IPS-15b (cell line): ENCODE measurements at regions not wholly inside any gene's neighbourhood (a gene's known extent, or its start where the extent isn't known, plus 50 kb on each side); places are given as distances from the start of the nearest gene placed in this dataset.
"Not testable (repeated sequence)": the region's sequence is repeated elsewhere in the genome, so short reads cannot be mapped to it uniquely, and the experiment has no call there.

Experiments used
- H3K27me3 ChIP-seq: one replicate; pipeline ENCODE4 v1.6.1; 2013; ENCODE audit warnings: low read length; ENCODE audit not compliant: control insufficient read depth, insufficient read depth
- H3K36me3 ChIP-seq: one replicate; pipeline ENCODE4 v1.6.1; 2013; ENCODE audit warnings: low read length; ENCODE audit not compliant: control insufficient read depth, insufficient read depth
- H3K4me1 ChIP-seq: one replicate; pipeline ENCODE4 v1.6.1; 2013; ENCODE audit warnings: mild to moderate bottlenecking, low read length; ENCODE audit not compliant: control insufficient read depth, insufficient read depth
- H3K4me3 ChIP-seq: one replicate; pipeline ENCODE4 v1.5.1; 2013; ENCODE audit warnings: low read depth, low read length
- H3K9ac ChIP-seq: one replicate; pipeline ENCODE4 v1.6.1; 2013; ENCODE audit warnings: low read depth, mild to moderate bottlenecking, low read length
- H3K9me3 ChIP-seq: one replicate; pipeline ENCODE4 v1.6.1; 2013; ENCODE audit warnings: mild to moderate bottlenecking, low read length; ENCODE audit not compliant: control insufficient read depth, insufficient read depth

DNA sequence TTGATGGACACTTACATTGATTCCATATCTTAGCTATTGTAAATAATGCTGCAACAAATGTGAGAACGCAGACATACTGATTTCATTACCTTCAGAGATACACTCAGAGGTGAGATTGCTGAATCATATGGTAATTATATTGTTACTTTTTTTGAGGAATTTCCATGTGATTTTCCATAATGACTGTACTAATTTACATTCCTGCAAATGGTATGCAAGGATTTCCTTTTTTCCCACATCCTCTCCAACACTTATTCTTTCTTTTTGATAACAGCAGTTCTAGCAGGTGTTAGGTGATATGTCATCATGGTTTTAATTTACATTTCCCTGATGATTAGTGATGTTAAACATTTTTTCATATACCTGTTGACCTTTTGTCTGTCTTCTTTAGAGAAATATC, 207.7 kb downstream of the C11orf87 start:
- Histone ChIP-seq H3K9ac (no peak overlapping the region), H3K27me3 (no peaks in the 10 kb centered on the region), H3K4me1 (no peaks in the 10 kb centered on the region), H3K9me3 (no peaks in the 10 kb centered on the region), H3K4me3 (no peak overlapping the region), H3K36me3 (no peaks in the 10 kb centered on the region)

DNA sequence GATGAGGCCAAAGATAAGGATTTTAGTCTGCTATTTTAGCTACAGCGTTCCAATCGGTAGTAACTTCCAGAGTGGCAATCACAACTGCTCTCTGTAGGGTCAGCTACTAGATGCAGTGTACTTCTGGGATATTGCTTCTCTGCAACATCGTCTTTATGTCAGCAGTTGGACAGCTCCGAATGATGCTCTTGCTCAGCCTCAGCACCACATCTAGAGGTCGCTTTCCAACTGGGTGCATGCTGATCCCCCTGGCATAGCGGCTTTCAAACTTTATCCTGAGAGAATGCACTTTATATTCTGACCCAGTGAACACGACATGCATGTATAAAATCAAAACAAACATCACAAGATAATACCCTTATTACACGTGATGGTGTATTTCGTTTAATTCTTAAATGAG, 219.6 kb downstream of the C11orf87 start:
- no peaks in the 10 kb centered on the region for H3K27me3 ChIP-seq
- H3K36me3 ChIP-seq = no peaks in the 10 kb centered on the region
- H3K4me3 ChIP-seq = no peak overlapping the region
- H3K4me1 ChIP-seq = no peaks in the 10 kb centered on the region
- H3K9me3 ChIP-seq = no peaks in the 10 kb centered on the region
- H3K9ac ChIP-seq = no peak overlapping the region

DNA sequence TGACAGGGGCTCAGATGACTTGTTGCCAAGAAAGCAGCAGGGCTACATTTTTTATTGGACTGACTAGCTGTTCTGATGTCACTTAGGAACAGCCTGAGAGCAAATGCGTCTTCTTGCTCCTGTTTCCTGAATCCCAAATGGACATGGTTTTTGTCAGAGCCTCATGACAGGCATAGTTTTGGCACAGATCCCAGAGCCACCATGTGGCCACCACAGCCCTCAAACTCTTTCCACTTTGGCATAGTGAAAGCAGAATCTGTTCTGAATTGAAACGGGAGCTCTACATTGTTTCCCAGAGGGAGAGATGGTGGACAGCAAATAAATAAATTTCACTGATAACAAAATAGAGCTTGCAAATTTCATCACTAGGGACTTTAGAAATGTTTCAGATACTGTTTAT, 222.2 kb downstream of the C11orf87 start:
- H3K36me3 ChIP-seq = no peaks in the 10 kb centered on the region
- no peaks in the 10 kb centered on the region for H3K27me3 ChIP-seq
- H3K4me3 ChIP-seq = no peak overlapping the region
- H3K4me1 ChIP-seq = no peaks in the 10 kb centered on the region
- H3K9ac ChIP-seq = no peak overlapping the region
- no peaks in the 10 kb centered on the region for H3K9me3 ChIP-seq

DNA sequence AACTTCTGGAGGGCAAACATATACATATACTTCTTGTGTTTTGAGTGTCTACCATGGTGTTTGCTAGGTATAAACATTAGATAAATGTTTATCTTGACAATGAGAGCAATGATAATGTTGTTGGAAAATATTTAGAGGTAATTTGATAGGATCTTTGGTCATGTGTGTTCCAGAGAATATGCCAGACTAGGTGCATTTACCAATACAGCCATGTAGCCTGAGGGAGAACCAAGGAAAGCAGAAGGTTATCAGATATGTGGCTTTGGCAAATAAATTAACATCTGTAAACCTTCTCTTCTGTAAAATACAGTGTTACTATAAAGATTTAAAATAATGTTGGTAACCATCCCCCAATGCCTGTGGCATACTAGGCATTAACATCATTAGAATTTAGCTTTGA, 226.8 kb downstream of the C11orf87 start:
- Histone ChIP-seq H3K27me3 (no peaks in the 10 kb centered on the region), H3K9ac (no peak overlapping the region), H3K36me3 (no peaks in the 10 kb centered on the region), H3K4me1 (no peaks in the 10 kb centered on the region), H3K9me3 (no peaks in the 10 kb centered on the region), H3K4me3 (no peak overlapping the region)

DNA sequence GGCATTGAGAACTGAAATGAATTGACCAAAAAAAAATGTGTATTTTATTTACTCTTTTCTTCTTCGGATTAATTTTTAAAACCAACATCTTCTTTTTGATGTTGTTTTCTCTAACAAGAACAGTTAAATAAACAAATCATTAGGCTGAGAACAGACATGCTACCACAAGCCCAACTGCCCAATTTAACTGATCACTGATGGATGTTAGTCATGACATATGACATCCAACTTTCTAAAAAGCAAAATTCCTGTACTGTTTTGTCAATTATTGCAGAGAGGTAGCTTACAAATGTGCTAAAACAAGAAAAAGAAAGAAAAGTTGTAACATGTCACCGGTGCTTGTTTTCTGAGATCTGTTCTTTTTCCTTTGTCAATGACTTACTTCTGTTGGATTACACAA, 232.1 kb downstream of the C11orf87 start:
- H3K4me1 ChIP-seq = no peaks in the 10 kb centered on the region
- no peaks in the 10 kb centered on the region for H3K36me3 ChIP-seq
- H3K4me3 ChIP-seq = no peak overlapping the region
- H3K9me3 ChIP-seq = no peaks in the 10 kb centered on the region
- no peak overlapping the region for H3K9ac ChIP-seq
- H3K27me3 ChIP-seq = no peaks in the 10 kb centered on the region

DNA sequence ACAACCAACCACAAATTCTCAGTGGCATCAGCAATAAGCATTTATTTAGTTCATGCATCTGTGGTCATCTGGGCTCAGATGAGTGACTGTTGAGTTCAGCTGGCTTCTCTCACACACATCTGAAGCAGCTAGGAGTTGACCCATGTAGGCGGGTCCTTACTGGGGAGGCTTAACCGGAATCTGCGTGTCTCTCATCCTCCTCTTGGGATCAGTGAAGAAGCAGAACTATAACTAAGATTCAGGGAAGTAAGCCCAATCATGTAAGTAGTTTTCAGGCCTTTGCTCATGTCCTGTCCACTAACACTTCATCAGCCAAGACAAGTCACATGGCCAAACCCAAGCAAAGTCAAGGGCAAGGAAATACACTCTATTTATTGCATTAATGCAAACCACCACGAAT, 236.2 kb downstream of the C11orf87 start:
- H3K36me3 ChIP-seq = no peaks in the 10 kb centered on the region
- H3K4me1 ChIP-seq = no peaks in the 10 kb centered on the region
- no peak overlapping the region for H3K9ac ChIP-seq
- H3K4me3 ChIP-seq = no peak overlapping the region
- H3K27me3 ChIP-seq = no peaks in the 10 kb centered on the region
- H3K9me3 ChIP-seq = no peaks in the 10 kb centered on the region

DNA sequence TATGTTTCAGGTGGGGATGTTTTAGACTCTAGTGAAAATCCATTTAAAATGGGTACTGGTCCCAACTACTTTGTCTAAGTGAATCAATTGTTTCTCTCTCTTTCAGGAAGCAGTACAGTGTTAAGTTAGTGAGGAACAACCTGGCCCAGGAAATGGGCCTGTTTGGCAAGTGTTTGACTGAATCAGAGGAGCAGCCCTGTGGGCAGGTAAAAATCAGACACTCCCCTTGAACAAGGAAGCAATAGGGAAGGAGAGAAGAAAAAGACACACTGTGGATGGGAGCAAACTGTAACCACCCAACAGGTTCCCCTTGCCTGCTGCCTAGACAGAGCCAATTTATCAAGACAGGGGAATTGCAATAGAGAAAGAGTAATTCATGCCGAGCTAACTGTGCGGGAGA, 245.7 kb downstream of the C11orf87 start:
- H3K9me3 ChIP-seq = no peaks in the 10 kb centered on the region
- H3K4me3 ChIP-seq = no peak overlapping the region
- H3K27me3 ChIP-seq = no peaks in the 10 kb centered on the region
- no peak overlapping the region for H3K9ac ChIP-seq
- no peaks in the 10 kb centered on the region for H3K4me1 ChIP-seq
- no peaks in the 10 kb centered on the region for H3K36me3 ChIP-seq

DNA sequence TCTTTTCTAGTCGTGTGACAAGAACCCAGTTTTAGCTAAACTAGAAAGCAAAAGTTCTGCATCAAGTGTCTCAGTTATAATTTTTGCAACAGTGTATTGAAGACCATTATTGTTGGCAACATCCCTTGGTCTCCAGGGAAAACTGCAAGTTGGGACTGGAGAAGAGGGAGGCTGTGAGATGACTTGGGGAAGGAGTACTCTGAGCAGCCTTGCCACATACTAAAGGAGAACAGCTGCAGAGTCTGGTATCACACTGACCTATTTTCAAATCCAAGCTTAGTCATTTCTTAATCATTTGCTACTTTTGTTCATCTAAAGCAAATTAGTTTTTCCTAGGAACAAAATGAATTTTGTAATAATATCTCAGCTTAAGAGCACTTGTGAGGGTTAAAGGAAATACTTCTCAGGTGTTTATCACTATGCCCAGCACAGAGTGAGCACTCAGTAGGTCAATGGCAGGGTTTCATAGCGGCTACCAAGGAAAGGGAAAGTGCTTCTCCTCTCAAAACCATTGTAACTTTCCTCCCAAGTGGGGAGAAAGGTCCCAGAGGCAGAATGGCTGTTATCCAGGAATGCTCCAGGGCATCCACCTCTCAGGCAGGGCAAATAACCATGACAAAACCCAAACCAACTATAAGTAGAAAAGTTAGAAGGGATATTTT, 247.1 kb downstream of the C11orf87 start:
- Histone ChIP-seq H3K36me3 (no peaks in the 10 kb centered on the region), H3K4me3 (no peak overlapping the region), H3K9ac (no peak overlapping the region), H3K9me3 (no peaks in the 10 kb centered on the region), H3K27me3 (no peaks in the 10 kb centered on the region), H3K4me1 (no peaks in the 10 kb centered on the region)

DNA sequence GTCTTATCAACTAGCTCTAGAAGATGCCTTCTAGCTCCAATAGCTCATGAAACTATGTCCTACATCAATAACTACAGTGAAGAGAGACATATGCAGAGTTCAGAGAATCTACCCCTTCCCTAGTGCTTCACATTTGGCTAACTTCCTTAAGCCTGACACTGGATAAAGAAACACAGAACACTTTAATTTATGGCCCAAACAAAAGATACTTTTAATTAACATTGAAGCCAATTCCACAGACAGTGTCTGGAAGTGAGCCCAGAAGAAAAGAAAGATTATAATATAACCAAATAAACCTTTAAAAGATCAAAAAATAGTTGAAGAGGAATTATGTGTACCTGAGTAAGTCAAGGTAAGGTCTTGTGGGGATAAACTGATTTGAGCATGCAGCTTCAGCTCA, 255.2 kb downstream of the C11orf87 start:
- H3K9me3 ChIP-seq = no peaks in the 10 kb centered on the region
- no peaks in the 10 kb centered on the region for H3K27me3 ChIP-seq

DNA sequence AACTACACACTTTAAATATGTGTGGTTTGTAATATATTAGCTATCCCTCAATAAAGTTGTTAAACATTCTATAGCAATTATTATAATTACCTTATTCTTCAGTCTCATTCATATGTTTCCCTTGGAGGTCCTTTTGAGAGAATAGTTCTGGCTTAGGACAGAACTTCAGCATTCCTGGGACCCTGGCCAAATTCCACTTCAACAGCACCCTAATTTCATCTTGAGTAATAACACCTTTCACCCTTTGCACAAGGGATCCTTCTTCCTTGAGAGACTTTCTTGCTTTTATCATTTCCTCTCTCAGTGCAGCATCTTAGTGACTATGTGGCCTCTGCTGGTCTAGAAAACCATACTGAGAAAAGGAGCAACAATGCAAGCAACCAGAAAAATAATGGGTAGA, 255.9 kb downstream of the C11orf87 start:
- Histone ChIP-seq H3K9me3 (no peaks in the 10 kb centered on the region), H3K9ac (no peak overlapping the region), H3K4me1 (no peaks in the 10 kb centered on the region), H3K27me3 (no peaks in the 10 kb centered on the region), H3K4me3 (no peak overlapping the region), H3K36me3 (no peaks in the 10 kb centered on the region)

More for the DNA sequence above, 255.2 kb downstream of the C11orf87 start:
- Histone ChIP-seq H3K9ac (no peak overlapping the region), H3K4me1 (no peaks in the 10 kb centered on the region), H3K36me3 (no peaks in the 10 kb centered on the region), H3K4me3 (no peak overlapping the region)

DNA sequence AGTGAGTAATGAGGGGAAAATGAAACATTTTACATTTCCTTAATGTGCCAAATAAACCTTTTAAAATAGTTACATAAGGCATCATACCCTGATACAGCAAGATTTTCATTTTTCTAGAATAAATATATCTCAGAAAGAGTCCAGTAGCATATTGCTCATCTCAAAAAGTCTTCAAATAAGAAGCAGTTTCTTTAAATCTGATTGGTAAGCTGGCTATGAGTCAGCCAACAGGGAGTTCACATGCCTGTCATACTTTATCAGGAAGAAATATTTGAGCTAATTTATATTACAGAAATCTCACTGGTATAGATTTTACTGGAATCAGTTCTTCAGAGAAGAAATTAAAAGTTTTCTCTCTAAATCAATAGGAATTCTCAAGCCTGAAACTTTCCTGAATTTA, 258.1 kb downstream of the C11orf87 start:
- H3K27me3 ChIP-seq = no peaks in the 10 kb centered on the region
- no peaks in the 10 kb centered on the region for H3K4me1 ChIP-seq
- no peaks in the 10 kb centered on the region for H3K36me3 ChIP-seq
- no peaks in the 10 kb centered on the region for H3K9me3 ChIP-seq
- H3K4me3 ChIP-seq = no peak overlapping the region
- H3K9ac ChIP-seq = no peak overlapping the region

DNA sequence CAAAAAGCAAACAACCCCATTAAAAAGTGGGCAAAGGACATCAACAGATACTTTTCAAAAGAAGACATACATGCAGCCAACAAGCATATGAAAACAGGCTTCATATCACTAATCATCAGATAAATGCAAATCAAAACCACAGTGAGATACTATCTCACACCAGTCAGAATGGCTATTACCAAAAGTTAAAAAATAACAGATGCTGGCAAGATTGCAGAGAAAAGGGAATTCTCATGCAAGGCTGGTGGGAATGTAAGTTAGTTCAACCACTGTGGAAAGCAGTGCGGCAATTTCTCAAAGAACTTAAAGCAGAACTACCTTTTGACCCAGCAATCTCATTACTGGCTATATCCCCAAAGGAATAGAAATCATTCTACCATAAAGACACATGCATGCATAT, 260.8 kb downstream of the C11orf87 start:
- not testable (repeated sequence) for H3K27me3 ChIP-seq, H3K9me3 ChIP-seq

More for the DNA sequence above, 260.8 kb downstream of the C11orf87 start:
- not testable (repeated sequence) for H3K9ac ChIP-seq, H3K36me3 ChIP-seq, H3K4me1 ChIP-seq, H3K4me3 ChIP-seq
